HCT116 (cell line): ENCODE measurements at regions not wholly inside any gene's neighbourhood (a gene's known extent, or its start where the extent isn't known, plus 50 kb on each side); places are given as distances from the start of the nearest gene placed in this dataset.

Experiments
- ELF1 ChIP-seq: IDR thresholded peaks from 2 replicates; pipeline ENCODE4 v1.6.1; 2012; ENCODE audit warnings: low read depth, borderline replicate concordance
- FOSL1 ChIP-seq: IDR thresholded peaks from 2 replicates; pipeline ENCODE4 v1.6.1; 2012; ENCODE audit warnings: low read depth
- JUND ChIP-seq: IDR thresholded peaks from 2 replicates; pipeline ENCODE4 v1.6.1; 2012
- POLR2AphosphoS5 ChIP-seq: IDR thresholded peaks from 2 replicates; pipeline ENCODE4 v1.6.1; 2011; ENCODE audit warnings: mild to moderate bottlenecking, low read depth, low read length, moderate library complexity
- RAD21 ChIP-seq: IDR thresholded peaks from 2 replicates; pipeline ENCODE4 v1.6.1; 2012; ENCODE audit warnings: low read depth, mild to moderate bottlenecking
- SIN3A ChIP-seq: IDR thresholded peaks from 2 replicates; pipeline ENCODE4 v1.6.1; 2012; ENCODE audit warnings: low read depth
- SP1 ChIP-seq: IDR thresholded peaks from 2 replicates; pipeline ENCODE4 v1.6.1; 2012; ENCODE audit warnings: low read depth
- ZBTB33 ChIP-seq: IDR thresholded peaks from 2 replicates; pipeline ENCODE4 v1.6.1; 2011; ENCODE audit warnings: mild to moderate bottlenecking, low read length, moderate library complexity; ENCODE audit not compliant: insufficient replicate concordance; ENCODE audit errors: extremely low read depth
- TF ChIP-seq, protein P1 (sequence below): IDR thresholded peaks from 2 replicates; pipeline ENCODE4 v1.6.1; 2012; ENCODE audit warnings: low read depth
- TF ChIP-seq, protein P2 (sequence below): IDR thresholded peaks from 2 replicates; pipeline ENCODE4 v1.6.1; 2012

- TF ChIP-seq, protein P1, sequence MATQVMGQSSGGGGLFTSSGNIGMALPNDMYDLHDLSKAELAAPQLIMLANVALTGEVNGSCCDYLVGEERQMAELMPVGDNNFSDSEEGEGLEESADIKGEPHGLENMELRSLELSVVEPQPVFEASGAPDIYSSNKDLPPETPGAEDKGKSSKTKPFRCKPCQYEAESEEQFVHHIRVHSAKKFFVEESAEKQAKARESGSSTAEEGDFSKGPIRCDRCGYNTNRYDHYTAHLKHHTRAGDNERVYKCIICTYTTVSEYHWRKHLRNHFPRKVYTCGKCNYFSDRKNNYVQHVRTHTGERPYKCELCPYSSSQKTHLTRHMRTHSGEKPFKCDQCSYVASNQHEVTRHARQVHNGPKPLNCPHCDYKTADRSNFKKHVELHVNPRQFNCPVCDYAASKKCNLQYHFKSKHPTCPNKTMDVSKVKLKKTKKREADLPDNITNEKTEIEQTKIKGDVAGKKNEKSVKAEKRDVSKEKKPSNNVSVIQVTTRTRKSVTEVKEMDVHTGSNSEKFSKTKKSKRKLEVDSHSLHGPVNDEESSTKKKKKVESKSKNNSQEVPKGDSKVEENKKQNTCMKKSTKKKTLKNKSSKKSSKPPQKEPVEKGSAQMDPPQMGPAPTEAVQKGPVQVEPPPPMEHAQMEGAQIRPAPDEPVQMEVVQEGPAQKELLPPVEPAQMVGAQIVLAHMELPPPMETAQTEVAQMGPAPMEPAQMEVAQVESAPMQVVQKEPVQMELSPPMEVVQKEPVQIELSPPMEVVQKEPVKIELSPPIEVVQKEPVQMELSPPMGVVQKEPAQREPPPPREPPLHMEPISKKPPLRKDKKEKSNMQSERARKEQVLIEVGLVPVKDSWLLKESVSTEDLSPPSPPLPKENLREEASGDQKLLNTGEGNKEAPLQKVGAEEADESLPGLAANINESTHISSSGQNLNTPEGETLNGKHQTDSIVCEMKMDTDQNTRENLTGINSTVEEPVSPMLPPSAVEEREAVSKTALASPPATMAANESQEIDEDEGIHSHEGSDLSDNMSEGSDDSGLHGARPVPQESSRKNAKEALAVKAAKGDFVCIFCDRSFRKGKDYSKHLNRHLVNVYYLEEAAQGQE = no peak
- TF ChIP-seq FOSL1 (peak; percentile 33; the same call in 1 of the 2 replicates), JUND (0 out of 2 replicates have a peak, but pooled peaks have one; percentile 25), SP1 (peak; percentile 73), SIN3A (no peak), ELF1 (no peak), POLR2AphosphoS5 (peak; percentile 48), RAD21 (peak; percentile 1; the same call in 1 of the 2 replicates), ZBTB33 (no peak)
- TF ChIP-seq, protein P2, sequence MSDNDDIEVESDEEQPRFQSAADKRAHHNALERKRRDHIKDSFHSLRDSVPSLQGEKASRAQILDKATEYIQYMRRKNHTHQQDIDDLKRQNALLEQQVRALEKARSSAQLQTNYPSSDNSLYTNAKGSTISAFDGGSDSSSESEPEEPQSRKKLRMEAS = peak; percentile 94
Measured at GRCh38 chr12:14260011-14260993, 105.2 kb upstream of the ATF7IP start (continued).
